ENCODE measurements at regions not wholly inside any gene's neighbourhood (a gene's known extent, or its start where the extent isn't known, plus 50 kb on each side); places are given as distances from the start of the nearest gene placed in this dataset.

GRCh38 chr4:174586651-174587050 is 64.4 kb upstream of the HPGD start:
- H3K9me3 Mint-ChIP-seq = no peaks in the 10 kb centered on the region
- H3K27ac Mint-ChIP-seq = no peak overlapping the region
- H3K4me1 Mint-ChIP-seq = peaks cover 3% of the 10 kb centered on the region
- no peak overlapping the region for H3K4me3 Mint-ChIP-seq
- H3K27me3 Mint-ChIP-seq = no peaks in the 10 kb centered on the region
- no peak for DNase-seq
- H3K36me3 Mint-ChIP-seq (ENCODE audit: low read depth) = no peaks in the 10 kb centered on the region
- intact Hi-C loops (cut with micrococcal nuclease) = no loop called here

DNA sequence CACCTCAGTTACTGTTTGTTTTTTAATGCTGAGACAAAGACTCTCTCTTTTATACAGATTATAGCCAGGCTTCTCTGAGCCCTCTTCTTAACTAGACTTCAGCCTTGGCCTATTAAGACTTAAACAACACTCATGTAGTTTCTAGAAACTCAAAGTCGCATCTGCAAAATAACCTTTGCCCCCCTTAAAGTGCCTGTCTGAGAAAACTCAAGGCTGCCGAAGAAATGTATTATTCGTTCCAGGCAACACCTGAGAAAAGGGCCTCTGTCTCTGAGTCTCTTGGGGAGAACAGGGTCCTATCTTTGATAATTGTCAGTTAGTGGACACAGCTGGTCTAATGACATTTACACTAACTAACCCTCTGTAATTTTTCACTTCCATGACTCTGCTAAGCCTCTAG is 60.8 kb upstream of the HPGD start:
- no peaks in the 10 kb centered on the region for H3K9me3 Mint-ChIP-seq
- intact Hi-C loops (cut with micrococcal nuclease) = no loop called here
- no peak overlapping the region for H3K4me3 Mint-ChIP-seq
- no peaks in the 10 kb centered on the region for H3K4me1 Mint-ChIP-seq
- no peaks in the 10 kb centered on the region for H3K27me3 Mint-ChIP-seq
- DNase-seq = no peak
- H3K36me3 Mint-ChIP-seq (ENCODE audit: low read depth) = no peaks in the 10 kb centered on the region
- no peak overlapping the region for H3K27ac Mint-ChIP-seq

- Mint-ChIP-seq H3K36me3 (ENCODE audit: low read depth) (no peaks in the 10 kb centered on the region), H3K27me3 (no peaks in the 10 kb centered on the region), H3K27ac (no peak overlapping the region), H3K4me3 (no peak overlapping the region), H3K9me3 (no peaks in the 10 kb centered on the region), H3K4me1 (no peaks in the 10 kb centered on the region)
- no peak for DNase-seq
- intact Hi-C loops (cut with micrococcal nuclease) = no loop called here
Observed at GRCh38 chr4:174582463-174582862, 60.2 kb upstream of the HPGD start.

DNA sequence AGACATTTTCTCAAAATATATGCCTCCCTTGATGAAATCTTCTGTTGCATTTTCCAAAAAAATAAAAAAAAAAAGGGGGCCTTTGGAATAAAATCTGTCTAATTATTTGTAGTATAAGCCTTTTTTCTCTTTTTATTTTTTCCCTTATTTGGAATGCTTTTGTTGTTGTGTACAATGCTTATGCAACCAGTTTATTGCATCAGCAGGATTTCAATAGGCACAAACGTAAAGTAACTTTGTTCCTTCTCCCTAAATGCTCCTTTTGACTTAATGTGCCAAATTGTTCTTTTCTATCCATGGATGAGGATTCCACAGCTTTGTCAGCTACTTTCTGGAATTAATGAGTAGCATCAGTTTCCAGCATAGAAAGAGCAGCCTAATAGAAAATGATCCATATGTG is 59.6 kb upstream of the HPGD start:
- H3K36me3 Mint-ChIP-seq (ENCODE audit: low read depth) = no peaks in the 10 kb centered on the region
- no peaks in the 10 kb centered on the region for H3K9me3 Mint-ChIP-seq
- no peaks in the 10 kb centered on the region for H3K27me3 Mint-ChIP-seq
- no peak for DNase-seq
- H3K4me1 Mint-ChIP-seq = no peaks in the 10 kb centered on the region
- intact Hi-C loops (cut with micrococcal nuclease) = no loop called here
- H3K4me3 Mint-ChIP-seq = no peak overlapping the region
- no peak overlapping the region for H3K27ac Mint-ChIP-seq

GRCh38 chr4:174580597-174580996 is 58.3 kb upstream of the HPGD start:
- no peaks in the 10 kb centered on the region for H3K9me3 Mint-ChIP-seq
- H3K4me1 Mint-ChIP-seq = no peaks in the 10 kb centered on the region
- intact Hi-C loops (cut with micrococcal nuclease) = no loop called here
- no peak overlapping the region for H3K4me3 Mint-ChIP-seq
- H3K36me3 Mint-ChIP-seq (ENCODE audit: low read depth) = no peaks in the 10 kb centered on the region
- no peak overlapping the region for H3K27ac Mint-ChIP-seq
- DNase-seq = no peak
- H3K27me3 Mint-ChIP-seq = no peaks in the 10 kb centered on the region

GRCh38 chr4:174579421-174579820 is 57.1 kb upstream of the HPGD start:
- H3K27me3 Mint-ChIP-seq = no peaks in the 10 kb centered on the region
- no peaks in the 10 kb centered on the region for H3K4me1 Mint-ChIP-seq
- H3K9me3 Mint-ChIP-seq = no peaks in the 10 kb centered on the region
- no peaks in the 10 kb centered on the region for H3K36me3 Mint-ChIP-seq (ENCODE audit: low read depth)
- H3K27ac Mint-ChIP-seq = no peak overlapping the region
- no peak overlapping the region for H3K4me3 Mint-ChIP-seq
- intact Hi-C loops (cut with micrococcal nuclease) = loop anchor here (5.0 kb wide), 1 partner anchor 62 kb away; no protein-coding TSS in a partner anchor
- no peak for DNase-seq

DNA sequence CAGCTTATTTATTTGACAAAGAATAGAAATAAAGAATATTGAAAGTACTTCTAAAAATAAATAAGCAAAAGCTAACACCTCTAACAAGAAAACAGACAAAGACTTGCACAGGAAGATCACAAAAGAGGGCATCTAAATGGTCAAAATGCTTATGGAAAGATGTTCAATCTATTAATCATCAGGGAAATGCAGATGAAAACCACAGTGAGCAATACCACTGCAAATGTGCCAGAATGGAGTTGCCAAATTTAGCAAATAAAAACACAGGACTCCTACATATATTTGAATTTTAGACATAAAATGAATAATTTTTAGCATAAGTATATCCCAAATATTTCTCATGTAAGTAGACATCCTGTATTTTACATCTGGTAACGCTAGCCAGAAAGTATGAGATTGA is 56.1 kb upstream of the HPGD start:
- Mint-ChIP-seq H3K9me3 (no peaks in the 10 kb centered on the region), H3K4me1 (no peaks in the 10 kb centered on the region), H3K27ac (no peak overlapping the region), H3K4me3 (no peak overlapping the region), H3K27me3 (no peaks in the 10 kb centered on the region), H3K36me3 (ENCODE audit: low read depth) (no peaks in the 10 kb centered on the region)
- intact Hi-C loops (cut with micrococcal nuclease) = loop anchor here (5.0 kb wide), 1 partner anchor 61 kb away; no protein-coding TSS in a partner anchor
- DNase-seq = no peak

DNA sequence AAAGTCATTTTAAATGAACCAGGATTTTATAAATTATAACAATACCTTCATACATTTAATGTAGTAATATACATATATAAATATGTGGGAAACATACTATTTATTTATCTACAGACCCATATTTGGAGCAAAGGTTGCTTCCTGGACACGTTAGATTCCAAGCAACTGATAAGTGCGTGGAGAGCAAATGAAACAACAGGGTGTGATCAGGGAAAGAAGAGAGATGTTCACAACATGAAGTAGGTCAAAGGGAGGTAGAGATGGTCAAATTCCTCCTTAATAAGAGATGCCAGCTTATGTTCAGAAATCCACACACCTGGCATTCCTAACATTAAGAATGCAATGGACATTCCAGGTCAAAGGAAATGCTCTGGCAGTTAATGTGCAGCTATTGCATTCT is 53.1 kb upstream of the HPGD start:
- H3K4me1 Mint-ChIP-seq = no peaks in the 10 kb centered on the region
- H3K4me3 Mint-ChIP-seq = no peak overlapping the region
- no peaks in the 10 kb centered on the region for H3K9me3 Mint-ChIP-seq
- H3K27me3 Mint-ChIP-seq = no peaks in the 10 kb centered on the region
- H3K27ac Mint-ChIP-seq = no peak overlapping the region
- DNase-seq = no peak
- no peaks in the 10 kb centered on the region for H3K36me3 Mint-ChIP-seq (ENCODE audit: low read depth)
- intact Hi-C loops (cut with micrococcal nuclease) = loop anchor here (5.0 kb wide), 1 partner anchor 58 kb away; no protein-coding TSS in a partner anchor
